C4-2B (cell line): ENCODE measurements at regions not wholly inside any gene's neighbourhood (a gene's known extent, or its start where the extent isn't known, plus 50 kb on each side); places are given as distances from the start of the nearest gene placed in this dataset.

Experiments used
- ZFX ChIP-seq: fragments of 450-650 bp; IDR thresholded peaks from 2 replicates; pipeline ENCODE4 v1.6.1; 2017
- TF ChIP-seq, protein P1 (sequence below): fragments of 450-650 bp; conservative IDR thresholded peaks from 2 replicates; pipeline ENCODE4 v1.5.1; 2017; ENCODE audit warnings: mild to moderate bottlenecking

DNA sequence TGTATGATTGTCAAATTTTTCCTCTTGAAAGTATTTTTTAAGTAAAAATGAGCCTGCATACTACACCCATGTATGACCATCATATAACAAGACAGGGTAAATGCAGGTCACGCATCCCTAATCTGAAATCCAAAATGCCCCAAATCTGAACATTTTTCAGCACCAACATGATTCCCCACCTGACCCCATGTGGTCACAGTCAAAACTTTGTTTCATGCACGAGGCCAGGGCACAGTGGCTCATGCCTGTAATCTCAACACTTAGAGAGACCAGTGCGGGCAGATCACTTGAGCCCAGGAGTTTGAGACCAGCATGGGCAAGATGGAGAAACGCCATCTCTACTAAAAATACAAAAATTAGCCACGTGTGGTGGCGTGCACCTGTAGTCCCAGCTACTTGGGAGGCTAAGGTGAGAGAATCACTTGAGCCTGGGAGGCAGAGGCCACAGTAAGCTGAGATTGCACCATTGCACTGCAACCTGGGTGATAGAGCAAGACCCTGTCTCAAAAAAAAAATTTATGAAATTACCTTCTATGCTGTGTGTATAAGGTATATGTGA is 63.7 kb upstream of the NPAS1 start:
- TF ChIP-seq, protein P1, sequence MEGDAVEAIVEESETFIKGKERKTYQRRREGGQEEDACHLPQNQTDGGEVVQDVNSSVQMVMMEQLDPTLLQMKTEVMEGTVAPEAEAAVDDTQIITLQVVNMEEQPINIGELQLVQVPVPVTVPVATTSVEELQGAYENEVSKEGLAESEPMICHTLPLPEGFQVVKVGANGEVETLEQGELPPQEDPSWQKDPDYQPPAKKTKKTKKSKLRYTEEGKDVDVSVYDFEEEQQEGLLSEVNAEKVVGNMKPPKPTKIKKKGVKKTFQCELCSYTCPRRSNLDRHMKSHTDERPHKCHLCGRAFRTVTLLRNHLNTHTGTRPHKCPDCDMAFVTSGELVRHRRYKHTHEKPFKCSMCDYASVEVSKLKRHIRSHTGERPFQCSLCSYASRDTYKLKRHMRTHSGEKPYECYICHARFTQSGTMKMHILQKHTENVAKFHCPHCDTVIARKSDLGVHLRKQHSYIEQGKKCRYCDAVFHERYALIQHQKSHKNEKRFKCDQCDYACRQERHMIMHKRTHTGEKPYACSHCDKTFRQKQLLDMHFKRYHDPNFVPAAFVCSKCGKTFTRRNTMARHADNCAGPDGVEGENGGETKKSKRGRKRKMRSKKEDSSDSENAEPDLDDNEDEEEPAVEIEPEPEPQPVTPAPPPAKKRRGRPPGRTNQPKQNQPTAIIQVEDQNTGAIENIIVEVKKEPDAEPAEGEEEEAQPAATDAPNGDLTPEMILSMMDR, result no peak
- no peak for TF ChIP-seq ZFX
